ENCODE measurements at regions not wholly inside any gene's neighbourhood (a gene's known extent, or its start where the extent isn't known, plus 50 kb on each side); places are given as distances from the start of the nearest gene placed in this dataset.
A peak's percentile ranks its signal among the peaks of the same experiment; 100 is the strongest.

GRCh38 chr17:72786-73185, 64.6 kb upstream of the SCGB1C2 start:
- DNase-seq (ENCODE audit: low read depth in 2 of 2): peak in 1 of 2 donors; percentile 0

Data from dermis microvascular lymphatic vessel endothelial cell (primary cell).